OCI-M1 (cell line): ENCODE measurements at regions not wholly inside any gene's neighbourhood (a gene's known extent, or its start where the extent isn't known, plus 50 kb on each side); places are given as distances from the start of the nearest gene placed in this dataset.

Source experiments
- DNase-seq: peaks from one replicate; lab custom pipeline; 2025; lab: John Stamatoyannopoulos, UW

- DNase-seq, result no peak
These were observed 116.5 kb upstream of the C1orf174 start for GRCh38 chr1:4016351-4017130.

GRCh38 chr1:4017636-4018365 is 117.7 kb upstream of the C1orf174 start:
- DNase-seq, result no peak

DNA sequence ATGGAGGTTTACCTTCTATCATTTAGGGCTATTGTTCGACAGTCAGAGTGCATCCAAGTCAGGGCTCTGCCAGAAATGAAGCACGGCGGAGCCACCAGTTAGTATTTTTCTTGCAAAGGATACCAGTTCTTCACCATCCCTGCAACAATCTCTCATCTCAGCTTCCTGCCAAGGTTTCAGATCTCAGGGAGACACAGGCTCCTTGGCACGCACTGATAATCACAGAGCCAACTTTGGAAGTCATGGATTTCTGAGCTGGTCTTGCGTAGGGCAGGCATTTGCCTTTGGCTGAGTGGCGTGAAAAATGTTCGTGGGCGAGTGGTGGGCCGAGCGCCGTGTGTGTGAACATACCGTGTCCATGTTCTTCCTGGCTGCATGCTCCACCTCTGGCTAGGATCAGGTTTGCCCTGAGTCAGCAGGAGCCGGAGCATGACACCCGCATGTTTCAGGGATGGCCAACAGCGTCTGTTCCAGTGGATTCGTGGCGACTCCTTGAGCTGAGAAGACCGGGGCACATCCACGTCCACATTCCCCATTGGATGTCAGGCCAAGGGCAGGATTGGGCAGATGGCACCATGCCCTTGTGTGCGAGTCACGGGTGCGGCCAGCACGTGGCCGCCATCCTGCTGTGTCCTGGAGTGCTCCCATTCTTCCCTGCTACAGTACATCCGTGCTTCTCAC is 118.5 kb upstream of the C1orf174 start:
- no peak for DNase-seq

GRCh38 chr1:4019147-4019521 is 119.1 kb upstream of the C1orf174 start:
- DNase-seq, result no peak

- no peak for DNase-seq
These were observed 119.7 kb upstream of the C1orf174 start for GRCh38 chr1:4019606-4020331.

- DNase-seq, result no peak
These were observed 120.4 kb upstream of the C1orf174 start for GRCh38 chr1:4020449-4020848.

GRCh38 chr1:4021136-4021973 is 121.3 kb upstream of the C1orf174 start:
- DNase-seq, result no peak

- no peak for DNase-seq
These were observed 121.8 kb upstream of the C1orf174 start for GRCh38 chr1:4021974-4022268.

DNA sequence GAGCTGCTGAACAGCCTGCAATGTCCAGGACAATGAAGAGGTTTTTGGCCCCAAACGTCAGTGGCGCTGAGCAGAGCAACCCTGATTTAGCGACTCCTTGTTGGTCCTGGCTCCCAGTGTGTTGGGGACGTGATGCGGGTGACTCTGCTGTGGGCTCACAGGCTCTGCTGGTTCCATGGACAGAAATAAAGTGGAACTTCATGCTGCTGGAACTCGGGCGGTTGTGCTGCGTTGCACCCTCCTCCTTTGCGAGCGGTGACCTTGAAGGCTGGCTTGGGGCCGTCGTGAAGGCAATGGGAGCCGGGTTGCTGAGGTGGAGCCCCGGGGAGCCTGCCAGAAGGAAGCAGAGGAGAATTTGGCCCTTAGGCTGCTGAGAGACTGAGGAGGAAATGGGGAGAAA is 122.6 kb upstream of the C1orf174 start:
- no peak for DNase-seq

DNA sequence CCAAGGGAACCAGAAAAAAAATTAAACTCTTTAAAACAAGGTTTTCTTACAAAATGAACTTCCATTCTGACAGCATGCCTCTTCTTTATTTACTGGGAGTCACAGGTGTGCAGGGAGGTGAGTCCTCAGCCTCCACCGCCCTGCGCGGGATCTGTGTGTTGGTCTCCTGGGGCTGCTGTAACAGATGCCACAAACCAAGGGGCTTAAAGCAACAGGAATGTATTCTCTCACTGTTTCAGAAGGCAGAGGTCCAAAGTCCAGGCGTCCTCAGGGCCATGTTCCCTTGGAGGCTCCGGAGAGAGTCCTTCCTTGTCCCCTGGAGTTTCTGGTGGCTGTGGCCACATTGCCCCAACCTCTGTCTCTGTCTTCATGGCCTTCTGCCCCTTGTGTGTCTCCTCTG is 123.6 kb upstream of the C1orf174 start:
- DNase-seq, result no peak

DNA sequence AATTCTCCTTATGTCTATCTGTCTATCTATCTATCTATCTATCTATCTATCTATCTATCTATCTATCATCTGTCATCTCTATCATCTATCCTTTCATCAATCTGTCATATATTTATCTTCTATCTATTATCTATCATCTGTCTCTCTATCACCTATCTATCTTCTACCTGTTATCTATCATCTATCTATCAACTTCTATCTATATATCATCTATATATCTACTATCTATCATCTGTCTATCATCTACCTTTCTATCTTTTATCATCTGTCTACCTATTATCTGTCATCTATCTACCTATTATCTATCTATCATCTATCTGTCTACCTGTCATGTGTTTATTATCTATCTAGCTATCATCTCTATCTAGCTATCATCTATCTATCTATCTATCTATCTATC is 124.7 kb upstream of the C1orf174 start:
- DNase-seq, result no peak

GRCh38 chr1:4025752-4026151 is 125.7 kb upstream of the C1orf174 start:
- DNase-seq, result no peak

DNA sequence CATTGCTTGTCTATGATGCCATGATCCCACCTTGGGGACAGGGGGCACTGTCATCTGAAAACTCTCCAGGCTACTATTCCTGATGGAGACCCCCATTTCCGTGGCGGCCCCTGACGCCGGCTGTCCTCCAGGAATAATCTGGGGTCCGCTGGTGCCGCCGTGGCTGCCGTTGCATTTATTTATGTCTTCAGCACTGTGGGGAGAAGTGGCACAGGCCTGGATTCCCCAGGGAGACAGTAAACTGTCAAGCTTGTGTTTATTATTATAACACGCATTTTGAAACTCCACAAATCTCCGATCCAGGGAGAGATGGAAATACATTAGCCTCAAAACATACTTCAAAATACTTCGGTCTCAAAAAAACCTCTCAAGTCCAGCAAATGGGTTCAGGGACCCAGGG is 126.9 kb upstream of the C1orf174 start:
- no peak for DNase-seq

- DNase-seq, result no peak
These were observed 127.5 kb upstream of the C1orf174 start for GRCh38 chr1:4027492-4028138.

GRCh38 chr1:4028139-4028501 is 128.0 kb upstream of the C1orf174 start:
- no peak for DNase-seq

DNA sequence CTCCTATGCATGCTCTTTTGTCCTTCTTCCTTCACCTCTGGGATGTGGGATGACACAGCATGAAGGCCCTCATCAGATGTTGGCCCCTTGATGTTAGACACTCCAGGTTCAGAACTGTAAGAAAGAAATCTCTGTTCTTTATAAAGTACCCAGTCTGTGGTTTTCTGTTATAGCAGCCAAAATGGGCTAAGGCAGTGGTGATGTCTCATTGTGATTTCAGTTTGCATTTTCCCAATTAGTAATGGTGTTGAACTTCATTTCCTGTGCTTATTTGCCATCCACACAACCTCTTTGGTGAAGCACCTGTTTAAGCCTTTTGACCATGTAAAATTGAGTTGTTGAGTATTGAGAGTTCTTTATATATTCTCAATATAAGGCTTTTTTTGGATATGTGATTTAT is 129.3 kb upstream of the C1orf174 start:
- no peak for DNase-seq

- no peak for DNase-seq
These were observed 132.5 kb upstream of the C1orf174 start for GRCh38 chr1:4032571-4032970.

DNA sequence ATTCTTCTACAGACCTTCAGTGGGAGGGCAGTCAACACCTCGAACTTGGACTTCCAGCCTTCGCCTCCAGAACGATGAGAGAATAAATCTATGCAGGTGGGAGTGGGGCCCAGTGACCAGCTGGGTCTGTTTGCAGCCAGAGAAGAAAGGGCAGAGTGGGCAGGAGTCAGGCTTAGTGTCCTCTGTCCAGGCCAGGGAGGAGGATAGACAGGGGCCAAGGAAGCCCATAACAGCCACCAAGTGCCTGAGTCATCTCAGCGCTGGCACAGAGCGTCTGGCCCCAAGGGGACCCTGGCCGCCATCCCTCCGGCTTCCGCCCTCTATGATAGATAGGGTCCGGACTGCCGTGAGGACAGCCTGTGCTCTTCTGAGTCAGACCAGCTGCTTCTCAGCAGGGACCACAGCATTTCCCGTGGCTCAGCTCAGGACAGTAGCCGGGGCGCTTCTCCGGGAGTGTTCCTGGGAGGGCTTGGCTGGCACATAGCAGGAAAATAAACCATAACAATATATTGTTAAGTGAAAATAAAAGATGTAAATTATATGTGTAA is 133.1 kb upstream of the C1orf174 start:
- DNase-seq, result no peak

- DNase-seq, result no peak
These were observed 133.6 kb upstream of the C1orf174 start for GRCh38 chr1:4033713-4034112.

- no peak for DNase-seq
These were observed 134.3 kb upstream of the C1orf174 start for GRCh38 chr1:4034318-4034887.

DNA sequence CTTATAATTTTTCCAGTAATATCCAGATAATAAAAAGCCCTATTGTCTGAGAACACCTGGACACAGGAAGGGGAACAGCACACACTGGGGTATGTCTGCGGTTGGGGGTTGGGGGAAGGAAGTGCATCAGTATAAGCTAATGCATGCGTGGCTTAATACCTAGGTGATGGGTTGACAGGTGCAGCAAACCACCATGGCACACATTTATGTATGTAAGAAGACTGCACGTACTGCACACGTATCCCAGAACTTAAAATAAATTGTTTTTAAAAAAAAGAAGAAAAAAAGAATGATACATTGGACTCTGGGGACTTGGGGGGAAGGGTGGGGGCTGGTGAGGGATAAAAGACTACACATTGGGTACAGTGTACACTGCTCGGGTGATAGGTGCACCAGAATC is 144.9 kb upstream of the C1orf174 start:
- DNase-seq, result no peak
